ENCODE measurements at regions not wholly inside any gene's neighbourhood (a gene's known extent, or its start where the extent isn't known, plus 50 kb on each side); places are given as distances from the start of the nearest gene placed in this dataset.

- TF ChIP-seq MAX (CRISPR knock-in tag; IDR thresholded peaks at IDR 0.05), result no peak
- TF ChIP-seq ZNF317 (CRISPR knock-in tag; IDR thresholded peaks at IDR 0.05; ENCODE audit: borderline replicate concordance, low read depth), result no peak
- TF ChIP-seq CTCF (IDR thresholded peaks at IDR 0.05), result no peak
- TF ChIP-seq TCF7 (CRISPR knock-in tag; IDR thresholded peaks at IDR 0.05; ENCODE audit: low read depth), result no peak
These were observed 129.9 kb downstream of the MTX2 start for GRCh38 chr2:176399074-176399598.

All from WTC11 (cell line).